ENCODE measurements at regions not wholly inside any gene's neighbourhood (a gene's known extent, or its start where the extent isn't known, plus 50 kb on each side); places are given as distances from the start of the nearest gene placed in this dataset.
"Not testable (repeated sequence)": the region's sequence is repeated elsewhere in the genome, so short reads cannot be mapped to it uniquely, and the experiment has no call there.

- H3K27ac Mint-ChIP-seq: no peak overlapping the region
- H3K9me3 Mint-ChIP-seq: peaks cover 7% of the 10 kb centered on the region
- no peak overlapping the region for H3K4me3 Mint-ChIP-seq
- no peak for ATAC-seq
- H3K36me3 Mint-ChIP-seq: no peaks in the 10 kb centered on the region
- H3K4me1 Mint-ChIP-seq: no peaks in the 10 kb centered on the region
- H3K27me3 Mint-ChIP-seq: no peaks in the 10 kb centered on the region
Observed at GRCh38 chr5:2103940-2104339, 221.2 kb upstream of the IRX4 start.

GRCh38 chr5:2102819-2103776, 220.4 kb upstream of the IRX4 start:
- no peak overlapping the region for H3K4me3 Mint-ChIP-seq
- H3K27me3 Mint-ChIP-seq: no peaks in the 10 kb centered on the region
- H3K4me1 Mint-ChIP-seq: no peaks in the 10 kb centered on the region
- H3K36me3 Mint-ChIP-seq: no peaks in the 10 kb centered on the region
- peaks cover 7% of the 10 kb centered on the region for H3K9me3 Mint-ChIP-seq
- ATAC-seq: no peak
- no peak overlapping the region for H3K27ac Mint-ChIP-seq

GRCh38 chr5:2101685-2102084, 219.0 kb upstream of the IRX4 start:
- no peak for ATAC-seq
- H3K36me3 Mint-ChIP-seq: no peaks in the 10 kb centered on the region
- H3K27ac Mint-ChIP-seq: no peak overlapping the region
- H3K4me1 Mint-ChIP-seq: no peaks in the 10 kb centered on the region
- no peak overlapping the region for H3K4me3 Mint-ChIP-seq
- peaks cover 7% of the 10 kb centered on the region for H3K9me3 Mint-ChIP-seq
- H3K27me3 Mint-ChIP-seq: no peaks in the 10 kb centered on the region

- no peak for ATAC-seq
- Mint-ChIP-seq H3K4me1 (no peaks in the 10 kb centered on the region), H3K36me3 (no peaks in the 10 kb centered on the region), H3K27ac (no peak overlapping the region), H3K27me3 (peaks cover 10% of the 10 kb centered on the region), H3K4me3 (no peak overlapping the region), H3K9me3 (peaks cover 2% of the 10 kb centered on the region)
Observed at GRCh38 chr5:2096887-2097505, 214.3 kb upstream of the IRX4 start.

GRCh38 chr5:2095011-2095410, 212.3 kb upstream of the IRX4 start:
- Mint-ChIP-seq H3K27ac (no peak overlapping the region), H3K9me3 (peaks cover 2% of the 10 kb centered on the region), H3K4me3 (no peak overlapping the region), H3K4me1 (no peaks in the 10 kb centered on the region), H3K27me3 (peaks cover 10% of the 10 kb centered on the region), H3K36me3 (no peaks in the 10 kb centered on the region)
- ATAC-seq: no peak

- Mint-ChIP-seq H3K4me3 (no peak overlapping the region), H3K36me3 (no peaks in the 10 kb centered on the region), H3K4me1 (no peaks in the 10 kb centered on the region), H3K9me3 (peaks cover 2% of the 10 kb centered on the region), H3K27ac (no peak overlapping the region), H3K27me3 (peaks cover 10% of the 10 kb centered on the region)
- no peak for ATAC-seq
Observed at GRCh38 chr5:2094616-2094995, 211.9 kb upstream of the IRX4 start.

GRCh38 chr5:2093859-2094615, 211.3 kb upstream of the IRX4 start:
- H3K36me3 Mint-ChIP-seq: no peaks in the 10 kb centered on the region
- peaks cover 10% of the 10 kb centered on the region for H3K27me3 Mint-ChIP-seq
- H3K9me3 Mint-ChIP-seq: peaks cover 2% of the 10 kb centered on the region
- ATAC-seq: no peak
- H3K27ac Mint-ChIP-seq: no peak overlapping the region
- no peaks in the 10 kb centered on the region for H3K4me1 Mint-ChIP-seq
- no peak overlapping the region for H3K4me3 Mint-ChIP-seq

- Mint-ChIP-seq H3K4me1 (no peaks in the 10 kb centered on the region), H3K27ac (no peak overlapping the region), H3K4me3 (no peak overlapping the region), H3K27me3 (peaks cover 10% of the 10 kb centered on the region), H3K36me3 (no peaks in the 10 kb centered on the region), H3K9me3 (peaks cover 2% of the 10 kb centered on the region)
- no peak for ATAC-seq
Observed at GRCh38 chr5:2091921-2092320, 209.2 kb upstream of the IRX4 start.

- Mint-ChIP-seq H3K4me3 (no peak overlapping the region), H3K4me1 (no peaks in the 10 kb centered on the region), H3K36me3 (no peaks in the 10 kb centered on the region), H3K27ac (no peak overlapping the region), H3K9me3 (no peaks in the 10 kb centered on the region), H3K27me3 (no peaks in the 10 kb centered on the region)
- ATAC-seq: no peak
Observed at GRCh38 chr5:2087980-2088379, 205.3 kb upstream of the IRX4 start.

- ATAC-seq: no peak
- no peaks in the 10 kb centered on the region for H3K36me3 Mint-ChIP-seq
- H3K4me3 Mint-ChIP-seq: no peak overlapping the region
- peaks cover 3% of the 10 kb centered on the region for H3K9me3 Mint-ChIP-seq
- H3K4me1 Mint-ChIP-seq: no peaks in the 10 kb centered on the region
- H3K27ac Mint-ChIP-seq: no peak overlapping the region
- H3K27me3 Mint-ChIP-seq: peaks cover 9% of the 10 kb centered on the region
Observed at GRCh38 chr5:2075365-2075764, 192.6 kb upstream of the IRX4 start.

- no peaks in the 10 kb centered on the region for H3K36me3 Mint-ChIP-seq
- H3K27ac Mint-ChIP-seq: no peak overlapping the region
- no peak overlapping the region for H3K4me3 Mint-ChIP-seq
- peaks cover 22% of the 10 kb centered on the region for H3K27me3 Mint-ChIP-seq
- H3K9me3 Mint-ChIP-seq: peaks cover 5% of the 10 kb centered on the region
- H3K4me1 Mint-ChIP-seq: no peaks in the 10 kb centered on the region
- ATAC-seq: no peak
Observed at GRCh38 chr5:2071562-2071961, 188.8 kb upstream of the IRX4 start.

GRCh38 chr5:2070787-2071186, 188.1 kb upstream of the IRX4 start:
- H3K27ac Mint-ChIP-seq, H3K9me3 Mint-ChIP-seq, ATAC-seq, H3K4me3 Mint-ChIP-seq, H3K4me1 Mint-ChIP-seq, H3K36me3 Mint-ChIP-seq: not testable (repeated sequence)
- H3K27me3 Mint-ChIP-seq: peaks cover 22% of the 10 kb centered on the region

- Mint-ChIP-seq H3K27ac (no peak overlapping the region), H3K9me3 (peaks cover 7% of the 10 kb centered on the region), H3K27me3 (peaks cover 22% of the 10 kb centered on the region), H3K4me1 (no peaks in the 10 kb centered on the region), H3K4me3 (no peak overlapping the region), H3K36me3 (no peaks in the 10 kb centered on the region)
- no peak for ATAC-seq
Observed at GRCh38 chr5:2068531-2068930, 185.8 kb upstream of the IRX4 start.

- H3K27ac Mint-ChIP-seq: no peak overlapping the region
- H3K27me3 Mint-ChIP-seq: peaks cover 27% of the 10 kb centered on the region
- H3K36me3 Mint-ChIP-seq: no peaks in the 10 kb centered on the region
- ATAC-seq: no peak
- peaks cover 7% of the 10 kb centered on the region for H3K9me3 Mint-ChIP-seq
- H3K4me3 Mint-ChIP-seq: no peak overlapping the region
- no peaks in the 10 kb centered on the region for H3K4me1 Mint-ChIP-seq
Observed at GRCh38 chr5:2066373-2066772, 183.6 kb upstream of the IRX4 start.

- H3K4me3 Mint-ChIP-seq, H3K36me3 Mint-ChIP-seq, H3K4me1 Mint-ChIP-seq, H3K27ac Mint-ChIP-seq, ATAC-seq, H3K9me3 Mint-ChIP-seq: not testable (repeated sequence)
- H3K27me3 Mint-ChIP-seq: peaks cover 32% of the 10 kb centered on the region
Observed at GRCh38 chr5:2063380-2063779, 180.7 kb upstream of the IRX4 start.
